ENCODE measurements at regions not wholly inside any gene's neighbourhood (a gene's known extent, or its start where the extent isn't known, plus 50 kb on each side); places are given as distances from the start of the nearest gene placed in this dataset.

- Histone ChIP-seq H3K4me1 (no peaks in the 10 kb centered on the region), H3K27ac (no peak overlapping the region), H3K9me3 (no peaks in the 10 kb centered on the region), H3K27me3 (no peaks in the 10 kb centered on the region), H3K4me3 (no peak overlapping the region), H3K36me3 (no peaks in the 10 kb centered on the region)
- ATAC-seq (no peak), DNase-seq (no peak)
- TF ChIP-seq CTCF (IDR thresholded peaks at IDR 0.05) = no peak
- no peak for TF ChIP-seq POLR2A (IDR thresholded peaks at IDR 0.05)
- WGBS (ENCODE audit: insufficient coverage, low coverage, low lambda C conversion rate, missing lambda C conversion rate) = 61% methylated on average over 7 of the region's 9 CpGs
- intact Hi-C loops (cut with DNase I) = no loop called here
These were observed 51.9 kb upstream of the TBL1XR1 start for GRCh38 chr3:177249203-177249602.

- no peaks in the 10 kb centered on the region for H3K4me1 ChIP-seq
- no peaks in the 10 kb centered on the region for H3K36me3 ChIP-seq
- 100% methylated on average over 1 of the region's 1 CpG for WGBS (ENCODE audit: insufficient coverage, low coverage, low lambda C conversion rate, missing lambda C conversion rate)
- no peak overlapping the region for H3K27ac ChIP-seq
- TF ChIP-seq CTCF (IDR thresholded peaks at IDR 0.05) (no peak), POLR2A (IDR thresholded peaks at IDR 0.05) (no peak)
- DNase-seq = no peak
- ATAC-seq = no peak
- no peaks in the 10 kb centered on the region for H3K27me3 ChIP-seq
- H3K4me3 ChIP-seq = no peak overlapping the region
- intact Hi-C loops (cut with DNase I) = no loop called here
- H3K9me3 ChIP-seq = no peaks in the 10 kb centered on the region
These were observed 52.9 kb upstream of the TBL1XR1 start for GRCh38 chr3:177250151-177250550.

GRCh38 chr3:177251755-177252154, 54.5 kb upstream of the TBL1XR1 start:
- Histone ChIP-seq H3K27ac (no peak overlapping the region), H3K9me3 (no peaks in the 10 kb centered on the region), H3K27me3 (no peaks in the 10 kb centered on the region), H3K36me3 (no peaks in the 10 kb centered on the region), H3K4me1 (no peaks in the 10 kb centered on the region), H3K4me3 (no peak overlapping the region)
- ATAC-seq = peak in 2 of 4 donors; percentile 30 to 47
- intact Hi-C loops (cut with DNase I) = no loop called here
- no peak for TF ChIP-seq POLR2A (IDR thresholded peaks at IDR 0.05)
- no peak for TF ChIP-seq CTCF (IDR thresholded peaks at IDR 0.05)
- WGBS (ENCODE audit: insufficient coverage, low coverage, low lambda C conversion rate, missing lambda C conversion rate) = 77% methylated on average over 4 of the region's 4 CpGs
- DNase-seq = no peak

GRCh38 chr3:177257006-177257405, 59.7 kb upstream of the TBL1XR1 start:
- no peak for DNase-seq
- WGBS (ENCODE audit: insufficient coverage, low coverage, low lambda C conversion rate, missing lambda C conversion rate) = no CpG with 5 or more reads among the region's 1 CpG
- H3K9me3 ChIP-seq = no peaks in the 10 kb centered on the region
- H3K27me3 ChIP-seq = no peaks in the 10 kb centered on the region
- intact Hi-C loops (cut with DNase I) = no loop called here
- TF ChIP-seq POLR2A (IDR thresholded peaks at IDR 0.05) = no peak
- no peak overlapping the region for H3K27ac ChIP-seq
- ATAC-seq = no peak
- H3K4me1 ChIP-seq = no peaks in the 10 kb centered on the region
- no peak overlapping the region for H3K4me3 ChIP-seq
- no peaks in the 10 kb centered on the region for H3K36me3 ChIP-seq

- DNase-seq (no peak), ATAC-seq (no peak)
- intact Hi-C loops (cut with DNase I) = no loop called here
- Histone ChIP-seq H3K27me3 (no peaks in the 10 kb centered on the region), H3K4me1 (no peaks in the 10 kb centered on the region), H3K36me3 (no peaks in the 10 kb centered on the region), H3K4me3 (no peak overlapping the region), H3K27ac (no peak overlapping the region), H3K9me3 (no peaks in the 10 kb centered on the region)
- 82% methylated on average over 2 of the region's 2 CpGs for WGBS (ENCODE audit: insufficient coverage, low coverage, low lambda C conversion rate, missing lambda C conversion rate)
- TF ChIP-seq POLR2A (IDR thresholded peaks at IDR 0.05) = no peak
- TF ChIP-seq CTCF (IDR thresholded peaks at IDR 0.05) = no peak
These were observed 60.3 kb upstream of the TBL1XR1 start for GRCh38 chr3:177257625-177258024.
